ENCODE measurements at regions not wholly inside any gene's neighbourhood (a gene's known extent, or its start where the extent isn't known, plus 50 kb on each side); places are given as distances from the start of the nearest gene placed in this dataset.

DNA sequence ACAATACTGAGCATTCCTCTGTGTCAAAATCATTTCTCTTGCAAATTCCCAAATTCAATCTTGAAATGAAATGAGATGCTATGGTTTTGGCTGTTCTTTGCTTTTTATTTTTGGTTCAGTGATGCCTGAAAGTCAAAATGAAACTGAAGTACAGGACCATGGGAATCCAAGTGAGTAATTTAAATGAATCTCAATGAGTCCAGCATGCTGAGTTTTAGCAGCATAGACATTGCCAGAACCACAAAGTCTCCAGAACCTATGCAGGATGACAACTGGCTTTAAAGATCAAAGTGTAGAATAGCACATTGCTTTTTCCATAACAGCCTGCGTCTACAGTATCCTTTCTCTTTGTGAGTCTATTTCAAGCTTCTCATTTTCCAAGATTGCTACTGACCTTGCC lies 1050.7 kb upstream of the PIK3C3 start:
- no peak for TF ChIP-seq POLR2A (IDR thresholded peaks at IDR 0.05)
- TF ChIP-seq, protein P1, sequence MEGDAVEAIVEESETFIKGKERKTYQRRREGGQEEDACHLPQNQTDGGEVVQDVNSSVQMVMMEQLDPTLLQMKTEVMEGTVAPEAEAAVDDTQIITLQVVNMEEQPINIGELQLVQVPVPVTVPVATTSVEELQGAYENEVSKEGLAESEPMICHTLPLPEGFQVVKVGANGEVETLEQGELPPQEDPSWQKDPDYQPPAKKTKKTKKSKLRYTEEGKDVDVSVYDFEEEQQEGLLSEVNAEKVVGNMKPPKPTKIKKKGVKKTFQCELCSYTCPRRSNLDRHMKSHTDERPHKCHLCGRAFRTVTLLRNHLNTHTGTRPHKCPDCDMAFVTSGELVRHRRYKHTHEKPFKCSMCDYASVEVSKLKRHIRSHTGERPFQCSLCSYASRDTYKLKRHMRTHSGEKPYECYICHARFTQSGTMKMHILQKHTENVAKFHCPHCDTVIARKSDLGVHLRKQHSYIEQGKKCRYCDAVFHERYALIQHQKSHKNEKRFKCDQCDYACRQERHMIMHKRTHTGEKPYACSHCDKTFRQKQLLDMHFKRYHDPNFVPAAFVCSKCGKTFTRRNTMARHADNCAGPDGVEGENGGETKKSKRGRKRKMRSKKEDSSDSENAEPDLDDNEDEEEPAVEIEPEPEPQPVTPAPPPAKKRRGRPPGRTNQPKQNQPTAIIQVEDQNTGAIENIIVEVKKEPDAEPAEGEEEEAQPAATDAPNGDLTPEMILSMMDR (IDR thresholded peaks at IDR 0.05): no peak

Data from sigmoid colon (tissue), 3 donors.